CD4-positive, CD25-positive, alpha-beta regulatory T cell (primary cell): ENCODE measurements at regions not wholly inside any gene's neighbourhood (a gene's known extent, or its start where the extent isn't known, plus 50 kb on each side); places are given as distances from the start of the nearest gene placed in this dataset.

Source experiments
- ATAC-seq, 2 donors: fragments of 150-1000 bp; cut with Tn5 transposase; one replicate each; pipeline ENCODE4 v1.10.0; 2021; ENCODE audit warnings: low read depth in 2 of 2, moderate number of reproducible peaks in 2 of 2, moderate library complexity in 1 of 2
- DNase-seq, 3 donors: peaks; one replicate each; pipeline versions ENCODE4 v3.0.0 to v3.0.0-alpha.2; 2012 to 2022; ENCODE audit warnings: mixed read lengths in 1 of 3
- H3K27ac ChIP-seq: one replicate; pipeline ENCODE4 v1.7.0; 2013; ENCODE audit warnings: mild to moderate bottlenecking, low read length; ENCODE audit not compliant: insufficient read depth, poor library complexity, severe bottlenecking
- H3K27me3 ChIP-seq: one replicate; pipeline ENCODE4 v1.7.0; 2013; ENCODE audit warnings: low read length; ENCODE audit not compliant: control insufficient read depth, insufficient read depth
- H3K36me3 ChIP-seq: one replicate; pipeline ENCODE4 v1.7.0; 2013; ENCODE audit warnings: mild to moderate bottlenecking, low read length, moderate library complexity; ENCODE audit not compliant: control insufficient read depth, insufficient read depth
- H3K4me1 ChIP-seq: 2 replicates; pipeline ENCODE4 v1.7.0; 2013; ENCODE audit warnings: mild to moderate bottlenecking, low read length; ENCODE audit not compliant: insufficient read depth, control insufficient read depth, poor library complexity, severe bottlenecking
- H3K4me3 ChIP-seq: one replicate; pipeline ENCODE4 v1.7.0; 2013; ENCODE audit warnings: low read depth, mild to moderate bottlenecking, low read length, moderate library complexity
- H3K9me3 ChIP-seq, 2 experiments: 1 replicate in 1 of 2; 2 replicates in 1 of 2; pipeline ENCODE4 v1.7.0; 2013; ENCODE audit warnings: low read length in 2 of 2, mild to moderate bottlenecking in 1 of 2, moderate library complexity in 1 of 2; ENCODE audit not compliant: control insufficient read depth in 2 of 2
- H3K27ac Mint-ChIP-seq, 3 donors: one replicate each; pipeline ENCODE4 v1.8.0; 2020 to 2022; ENCODE audit warnings: mild to moderate bottlenecking in 3 of 3, mixed read lengths in 3 of 3, moderate library complexity in 2 of 3
- H3K27me3 Mint-ChIP-seq: one replicate; pipeline ENCODE4 v1.8.0; 2022; ENCODE audit warnings: mild to moderate bottlenecking, mixed read lengths
- H3K36me3 Mint-ChIP-seq: one replicate; pipeline ENCODE4 v1.8.0; 2020; ENCODE audit warnings: mixed read lengths
- H3K4me1 Mint-ChIP-seq, 4 donors: one replicate each; pipeline ENCODE4 v1.8.0; 2020 to 2022; ENCODE audit warnings: mixed read lengths in 4 of 4, mild to moderate bottlenecking in 1 of 4
- H3K4me3 Mint-ChIP-seq, 4 donors: one replicate each; pipeline ENCODE4 v1.8.0; 2020 to 2022; ENCODE audit warnings: mild to moderate bottlenecking in 4 of 4, mixed read lengths in 4 of 4, moderate library complexity in 3 of 4
- H3K9me3 Mint-ChIP-seq, 7 donors: one replicate each; pipeline ENCODE4 v1.8.0; 2020 to 2022; ENCODE audit warnings: mixed read lengths in 7 of 7, mild to moderate bottlenecking in 3 of 7, moderate library complexity in 2 of 7

DNA sequence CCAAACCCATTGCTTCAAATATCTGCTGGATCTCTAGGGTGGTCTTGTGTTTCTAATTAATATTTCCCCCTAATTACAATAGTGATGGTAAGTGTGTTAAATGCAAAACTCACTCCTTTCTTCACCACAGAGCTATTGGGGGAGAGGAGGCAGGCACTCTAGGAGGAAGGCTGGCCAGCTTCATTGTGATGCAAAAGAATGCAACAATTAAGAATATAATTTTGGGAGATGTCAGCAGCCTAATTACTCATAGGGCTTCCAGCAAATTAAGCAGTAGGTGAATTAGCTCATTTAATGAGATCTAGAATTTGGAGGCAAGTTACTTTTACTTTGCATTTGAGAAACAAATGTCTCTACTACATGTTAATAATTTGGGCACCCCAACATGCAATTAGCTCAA lies 560.4 kb upstream of the DAB1 start:
- Mint-ChIP-seq H3K4me1 (peaks cover 0 to 8% (median under 1%) of the 10 kb centered on the region in 4 donors), H3K4me3 (no peak overlapping the region), H3K27me3 (peaks cover 8% of the 10 kb centered on the region), H3K9me3 (no peaks in the 10 kb centered on the region), H3K36me3 (no peaks in the 10 kb centered on the region), H3K27ac (no peak overlapping the region)
- H3K9me3 ChIP-seq = no peaks in the 10 kb centered on the region
- no peak overlapping the region for H3K27ac ChIP-seq
- no peak for ATAC-seq
- DNase-seq = no peak
- H3K27me3 ChIP-seq = no peaks in the 10 kb centered on the region
- H3K36me3 ChIP-seq = no peaks in the 10 kb centered on the region
- no peak overlapping the region for H3K4me3 ChIP-seq
- H3K4me1 ChIP-seq = no peaks in the 10 kb centered on the region

DNA sequence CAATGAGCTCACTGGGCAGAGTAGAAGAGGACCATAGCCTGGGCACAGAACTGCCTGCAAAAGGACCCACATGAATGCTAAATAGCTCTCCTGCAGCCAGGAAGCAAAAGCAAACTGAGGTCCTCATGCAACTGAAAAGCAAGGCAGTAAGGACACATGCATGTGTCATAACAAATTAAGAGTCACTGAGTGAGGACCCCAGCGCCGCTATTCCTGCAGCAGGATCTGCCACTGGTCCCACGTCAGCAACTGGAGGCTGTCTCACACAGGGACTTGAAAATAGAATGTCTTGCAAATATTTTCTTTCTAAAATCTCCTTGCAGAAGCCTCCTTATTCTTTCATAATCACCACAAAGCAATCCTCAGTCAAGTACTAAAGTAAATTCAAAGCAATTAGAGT lies 559.6 kb upstream of the DAB1 start:
- H3K4me3 Mint-ChIP-seq = no peak overlapping the region
- H3K9me3 Mint-ChIP-seq = peaks cover 0 to 3% (median 0%) of the 10 kb centered on the region in 7 donors
- H3K4me3 ChIP-seq = no peak overlapping the region
- H3K36me3 ChIP-seq = no peaks in the 10 kb centered on the region
- no peak overlapping the region for H3K27ac Mint-ChIP-seq
- no peaks in the 10 kb centered on the region for H3K4me1 ChIP-seq
- no peak overlapping the region for H3K27ac ChIP-seq
- DNase-seq (no peak), ATAC-seq (no peak)
- no peaks in the 10 kb centered on the region for H3K27me3 ChIP-seq
- H3K9me3 ChIP-seq = no peaks in the 10 kb centered on the region
- no peaks in the 10 kb centered on the region for H3K36me3 Mint-ChIP-seq
- peaks cover 0 to 8% (median under 1%) of the 10 kb centered on the region in 4 donors for H3K4me1 Mint-ChIP-seq
- H3K27me3 Mint-ChIP-seq = peaks cover 8% of the 10 kb centered on the region

DNA sequence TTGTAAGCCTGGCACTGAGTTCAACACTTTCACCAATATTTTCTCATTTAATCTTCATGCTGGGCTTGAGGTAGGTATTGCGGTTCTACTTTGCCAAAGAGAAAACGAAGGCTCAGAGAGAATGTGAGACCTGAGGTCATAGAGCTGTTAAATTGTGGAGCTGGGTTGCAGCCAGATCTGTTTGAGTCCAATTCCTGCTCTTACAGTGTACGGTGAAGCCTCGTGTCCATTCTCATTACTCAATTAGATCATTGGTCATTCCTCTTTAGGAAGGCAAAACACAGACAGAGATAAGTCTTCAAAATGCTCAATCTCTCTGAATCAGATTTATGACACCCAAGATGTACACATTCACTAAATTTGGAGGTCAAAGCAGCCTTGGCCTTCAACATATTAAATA lies 559.0 kb upstream of the DAB1 start:
- H3K36me3 ChIP-seq = no peaks in the 10 kb centered on the region
- Mint-ChIP-seq H3K27me3 (peaks cover 8% of the 10 kb centered on the region), H3K9me3 (peaks cover 0 to 3% (median 0%) of the 10 kb centered on the region in 7 donors), H3K4me1 (peaks cover 0 to 8% (median under 1%) of the 10 kb centered on the region in 4 donors), H3K36me3 (no peaks in the 10 kb centered on the region), H3K4me3 (no peak overlapping the region), H3K27ac (peak overlapping the region in 1 of 3 donors; percentile 74)
- H3K4me3 ChIP-seq = no peak overlapping the region
- H3K27ac ChIP-seq = no peak overlapping the region
- DNase-seq (no peak), ATAC-seq (no peak)
- H3K4me1 ChIP-seq = no peaks in the 10 kb centered on the region
- H3K9me3 ChIP-seq = no peaks in the 10 kb centered on the region
- no peaks in the 10 kb centered on the region for H3K27me3 ChIP-seq

DNA sequence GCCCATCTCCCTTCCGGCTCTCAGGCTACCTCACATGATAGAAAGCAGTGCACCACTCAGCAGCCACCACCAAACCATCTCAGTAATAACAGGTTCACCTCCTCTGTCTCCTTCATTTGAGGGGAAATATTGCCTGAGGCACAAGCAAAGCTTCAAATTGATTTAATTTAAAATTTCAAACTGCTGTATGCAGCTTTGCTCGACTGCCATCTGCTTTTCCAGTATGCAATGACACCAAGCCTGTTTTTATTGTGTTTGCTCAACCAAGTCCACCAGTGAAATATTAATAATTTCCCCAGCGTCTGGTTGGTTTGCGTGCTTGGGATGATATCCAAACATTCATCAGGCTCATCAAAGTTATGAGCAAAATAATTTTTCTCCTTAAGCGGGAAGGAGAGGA lies 552.4 kb upstream of the DAB1 start:
- no peaks in the 10 kb centered on the region for H3K27me3 ChIP-seq
- Mint-ChIP-seq H3K9me3 (peaks cover 0 to 12% (median 4%) of the 10 kb centered on the region in 7 donors), H3K36me3 (no peaks in the 10 kb centered on the region), H3K4me1 (no peaks in the 10 kb centered on the region), H3K27me3 (no peaks in the 10 kb centered on the region), H3K4me3 (no peak overlapping the region), H3K27ac (no peak overlapping the region)
- ATAC-seq = no peak
- H3K9me3 ChIP-seq = no peaks in the 10 kb centered on the region
- H3K4me3 ChIP-seq = no peak overlapping the region
- H3K4me1 ChIP-seq = no peaks in the 10 kb centered on the region
- H3K36me3 ChIP-seq = no peaks in the 10 kb centered on the region
- no peak for DNase-seq
- no peak overlapping the region for H3K27ac ChIP-seq

- H3K36me3 ChIP-seq = no peaks in the 10 kb centered on the region
- DNase-seq (no peak), ATAC-seq (no peak)
- Mint-ChIP-seq H3K27me3 (no peaks in the 10 kb centered on the region), H3K4me1 (no peaks in the 10 kb centered on the region), H3K9me3 (peaks cover 0 to 4% (median 0%) of the 10 kb centered on the region in 7 donors), H3K27ac (no peak overlapping the region), H3K4me3 (no peak overlapping the region), H3K36me3 (no peaks in the 10 kb centered on the region)
- H3K27me3 ChIP-seq = no peaks in the 10 kb centered on the region
- no peak overlapping the region for H3K4me3 ChIP-seq
- H3K27ac ChIP-seq = no peak overlapping the region
- H3K4me1 ChIP-seq = no peaks in the 10 kb centered on the region
- H3K9me3 ChIP-seq = no peaks in the 10 kb centered on the region
These were observed 544.5 kb upstream of the DAB1 start for GRCh38 chr1:57968321-57968720.

- no peaks in the 10 kb centered on the region for H3K36me3 Mint-ChIP-seq
- H3K27me3 ChIP-seq = no peaks in the 10 kb centered on the region
- H3K9me3 Mint-ChIP-seq = peaks cover 0 to 4% (median 0%) of the 10 kb centered on the region in 7 donors
- H3K27me3 Mint-ChIP-seq = no peaks in the 10 kb centered on the region
- H3K27ac ChIP-seq = no peak overlapping the region
- no peaks in the 10 kb centered on the region for H3K36me3 ChIP-seq
- no peaks in the 10 kb centered on the region for H3K4me1 ChIP-seq
- ATAC-seq = no peak
- H3K9me3 ChIP-seq = no peaks in the 10 kb centered on the region
- no peak overlapping the region for H3K27ac Mint-ChIP-seq
- H3K4me3 Mint-ChIP-seq = no peak overlapping the region
- DNase-seq = no peak
- no peaks in the 10 kb centered on the region for H3K4me1 Mint-ChIP-seq
- H3K4me3 ChIP-seq = no peak overlapping the region
These were observed 543.0 kb upstream of the DAB1 start for GRCh38 chr1:57966751-57967406.

DNA sequence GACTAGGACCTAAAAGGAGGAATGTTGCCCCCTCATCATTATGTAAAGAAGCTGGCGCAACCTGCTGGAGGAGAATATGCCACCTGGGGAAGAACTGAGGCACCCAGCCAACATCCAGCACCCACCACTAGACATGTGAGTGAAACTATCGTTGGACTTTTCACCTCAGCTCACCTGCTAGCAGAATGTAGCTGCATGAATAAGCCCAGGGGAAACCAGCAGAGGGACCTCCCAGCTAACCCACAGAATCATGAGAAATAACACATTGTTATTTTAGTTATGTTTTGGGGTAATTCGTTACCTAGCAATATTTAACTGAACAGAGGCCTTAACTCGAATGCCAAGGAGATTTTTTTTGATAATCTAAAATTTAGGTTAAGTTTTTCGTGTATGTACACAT lies 542.5 kb upstream of the DAB1 start:
- no peaks in the 10 kb centered on the region for H3K4me1 ChIP-seq
- no peak overlapping the region for H3K4me3 ChIP-seq
- ATAC-seq (no peak), DNase-seq (no peak)
- no peak overlapping the region for H3K27ac ChIP-seq
- H3K4me1 Mint-ChIP-seq = no peaks in the 10 kb centered on the region
- no peak overlapping the region for H3K4me3 Mint-ChIP-seq
- H3K27me3 ChIP-seq = no peaks in the 10 kb centered on the region
- H3K9me3 Mint-ChIP-seq = peaks cover 0 to 4% (median 0%) of the 10 kb centered on the region in 7 donors
- no peaks in the 10 kb centered on the region for H3K36me3 Mint-ChIP-seq
- H3K9me3 ChIP-seq = no peaks in the 10 kb centered on the region
- H3K27me3 Mint-ChIP-seq = no peaks in the 10 kb centered on the region
- H3K36me3 ChIP-seq = no peaks in the 10 kb centered on the region
- no peak overlapping the region for H3K27ac Mint-ChIP-seq

- no peak for ATAC-seq
- no peak for DNase-seq
- no peaks in the 10 kb centered on the region for H3K4me1 Mint-ChIP-seq
- H3K4me3 ChIP-seq = no peak overlapping the region
- H3K36me3 Mint-ChIP-seq = no peaks in the 10 kb centered on the region
- H3K4me3 Mint-ChIP-seq = no peak overlapping the region
- no peaks in the 10 kb centered on the region for H3K9me3 ChIP-seq
- H3K36me3 ChIP-seq = no peaks in the 10 kb centered on the region
- H3K27me3 Mint-ChIP-seq = no peaks in the 10 kb centered on the region
- peaks cover 0 to 4% (median 0%) of the 10 kb centered on the region in 7 donors for H3K9me3 Mint-ChIP-seq
- no peak overlapping the region for H3K27ac ChIP-seq
- H3K27me3 ChIP-seq = no peaks in the 10 kb centered on the region
- no peaks in the 10 kb centered on the region for H3K4me1 ChIP-seq
- H3K27ac Mint-ChIP-seq = no peak overlapping the region
These were observed 539.7 kb upstream of the DAB1 start for GRCh38 chr1:57963581-57963980.
